ENCODE measurements at regions not wholly inside any gene's neighbourhood (a gene's known extent, or its start where the extent isn't known, plus 50 kb on each side); places are given as distances from the start of the nearest gene placed in this dataset.
"Not testable (repeated sequence)": the region's sequence is repeated elsewhere in the genome, so short reads cannot be mapped to it uniquely, and the experiment has no call there.

GRCh38 chrX:115727792-115728732 lies 167.1 kb downstream of the PLS3 start:
- H3K9me3 ChIP-seq; H3K27me3 ChIP-seq (ENCODE audit: insufficient read depth in 3 of 3, low read length in 2 of 3); H3K27ac ChIP-seq; H3K36me3 ChIP-seq (ENCODE audit: insufficient read depth in 1 of 2, low read depth in 1 of 2); H3K4me3 ChIP-seq; H3K4me1 ChIP-seq; intact Hi-C loops (cut with DNase I): not testable (repeated sequence)
- WGBS, 3 donors = 38 to 100% (median 92%) methylated on average over 8 to 15 of the region's 77 CpGs
- peak; percentile 17 to 69 for DNase-seq
- ATAC-seq = peak; percentile 65 to 89 (median 86)

DNA sequence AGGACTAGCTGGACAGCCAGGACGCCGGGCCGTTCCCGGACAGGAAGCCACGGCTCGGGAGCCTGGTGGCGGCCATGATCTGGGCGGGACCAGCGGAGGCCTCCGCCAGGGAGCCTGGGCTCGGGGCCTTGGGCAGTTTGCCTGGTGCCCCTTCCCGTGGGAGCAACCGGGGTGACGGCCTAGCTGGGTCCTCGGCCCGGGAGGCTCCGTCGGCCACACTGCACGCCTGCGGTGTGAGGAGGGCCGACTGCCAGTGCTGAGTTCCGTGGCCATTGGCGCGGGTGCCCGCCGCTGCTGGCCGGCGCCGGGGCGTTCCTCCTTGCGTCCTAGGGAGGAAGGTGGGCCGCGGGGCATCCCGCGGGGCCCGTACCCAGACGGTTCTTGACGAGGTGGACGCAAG lies 171.6 kb downstream of the PLS3 start:
- ATAC-seq; H3K27ac ChIP-seq; H3K4me1 ChIP-seq; H3K36me3 ChIP-seq (ENCODE audit: insufficient read depth in 1 of 2, low read depth in 1 of 2); H3K27me3 ChIP-seq (ENCODE audit: insufficient read depth in 3 of 3, low read length in 2 of 3); intact Hi-C loops (cut with DNase I); H3K4me3 ChIP-seq; H3K9me3 ChIP-seq; DNase-seq: not testable (repeated sequence)
- WGBS, 3 donors = no CpG with 5 or more reads among the region's 39 CpGs

GRCh38 chrX:115735269-115735668 lies 174.3 kb downstream of the PLS3 start:
- H3K4me1 ChIP-seq; H3K36me3 ChIP-seq (ENCODE audit: insufficient read depth in 1 of 2, low read depth in 1 of 2); H3K27ac ChIP-seq; H3K9me3 ChIP-seq; H3K27me3 ChIP-seq (ENCODE audit: insufficient read depth in 3 of 3, low read length in 2 of 3); intact Hi-C loops (cut with DNase I); H3K4me3 ChIP-seq; ATAC-seq: not testable (repeated sequence)
- 35 to 99% methylated on average over 10 to 12 of the region's 26 CpGs; no CpG with 5 or more reads in 1 of the 3 donors for WGBS, 3 donors
- DNase-seq = peak in 1 of 2 donors; percentile 64

All from psoas muscle (tissue), 7 donors.